ENCODE measurements at regions not wholly inside any gene's neighbourhood (a gene's known extent, or its start where the extent isn't known, plus 50 kb on each side); places are given as distances from the start of the nearest gene placed in this dataset.

DNA sequence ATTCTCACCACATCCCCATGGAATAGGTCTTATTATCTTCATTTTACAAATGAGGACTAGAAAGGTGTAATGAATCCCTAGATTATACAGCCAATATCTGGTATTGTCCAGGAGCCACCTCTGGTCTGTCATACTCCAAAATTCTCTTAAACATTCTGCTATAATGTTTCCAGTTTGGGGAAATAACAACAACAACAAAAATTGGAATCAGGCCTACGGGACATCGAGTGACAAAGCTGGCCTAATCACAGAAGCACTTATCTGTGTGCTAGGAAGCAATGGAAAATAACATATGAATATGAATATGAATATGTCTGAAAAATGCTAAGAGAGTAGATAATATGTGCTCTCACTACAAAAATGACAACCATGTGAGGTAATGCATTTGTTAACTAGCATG lies 264.1 kb downstream of the GASK1B start:
- H3K9me3 Mint-ChIP-seq (ENCODE audit: unreplicated experiment) = no peaks in the 10 kb centered on the region
- no peak overlapping the region for H3K4me3 Mint-ChIP-seq (ENCODE audit: unreplicated experiment)
- H3K27ac Mint-ChIP-seq (ENCODE audit: unreplicated experiment) = no peak overlapping the region
- no peaks in the 10 kb centered on the region for H3K27me3 Mint-ChIP-seq (ENCODE audit: unreplicated experiment)
- H3K36me3 Mint-ChIP-seq (ENCODE audit: unreplicated experiment) = no peaks in the 10 kb centered on the region
- TF ChIP-seq, protein P1, sequence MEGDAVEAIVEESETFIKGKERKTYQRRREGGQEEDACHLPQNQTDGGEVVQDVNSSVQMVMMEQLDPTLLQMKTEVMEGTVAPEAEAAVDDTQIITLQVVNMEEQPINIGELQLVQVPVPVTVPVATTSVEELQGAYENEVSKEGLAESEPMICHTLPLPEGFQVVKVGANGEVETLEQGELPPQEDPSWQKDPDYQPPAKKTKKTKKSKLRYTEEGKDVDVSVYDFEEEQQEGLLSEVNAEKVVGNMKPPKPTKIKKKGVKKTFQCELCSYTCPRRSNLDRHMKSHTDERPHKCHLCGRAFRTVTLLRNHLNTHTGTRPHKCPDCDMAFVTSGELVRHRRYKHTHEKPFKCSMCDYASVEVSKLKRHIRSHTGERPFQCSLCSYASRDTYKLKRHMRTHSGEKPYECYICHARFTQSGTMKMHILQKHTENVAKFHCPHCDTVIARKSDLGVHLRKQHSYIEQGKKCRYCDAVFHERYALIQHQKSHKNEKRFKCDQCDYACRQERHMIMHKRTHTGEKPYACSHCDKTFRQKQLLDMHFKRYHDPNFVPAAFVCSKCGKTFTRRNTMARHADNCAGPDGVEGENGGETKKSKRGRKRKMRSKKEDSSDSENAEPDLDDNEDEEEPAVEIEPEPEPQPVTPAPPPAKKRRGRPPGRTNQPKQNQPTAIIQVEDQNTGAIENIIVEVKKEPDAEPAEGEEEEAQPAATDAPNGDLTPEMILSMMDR (IDR thresholded peaks at IDR 0.05; ENCODE audit: partially characterized antibody, unreplicated experiment) = no peak
- H3K4me1 Mint-ChIP-seq (ENCODE audit: low read depth, unreplicated experiment) = no peaks in the 10 kb centered on the region
- DNase-seq = no peak

DNA sequence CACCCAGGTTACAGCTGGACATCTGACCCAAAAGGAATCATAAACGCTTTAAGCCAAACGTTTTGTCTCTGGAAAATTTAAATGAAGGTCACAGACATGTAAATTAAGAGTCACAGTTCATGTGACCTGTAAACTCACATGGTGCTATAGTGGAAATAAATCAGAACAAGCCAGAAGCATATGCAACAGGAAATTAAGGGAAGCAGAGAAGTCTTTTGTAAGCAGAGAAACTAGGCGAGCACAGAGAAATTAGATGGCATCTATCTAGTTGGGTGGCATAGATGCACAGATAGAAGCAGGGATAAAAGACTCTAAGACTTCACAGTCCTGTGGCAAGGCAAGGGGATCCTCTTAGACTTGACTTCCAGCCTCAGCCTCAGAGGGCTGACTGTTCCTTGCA lies 264.8 kb downstream of the GASK1B start:
- Mint-ChIP-seq H3K4me3 (ENCODE audit: unreplicated experiment) (no peak overlapping the region), H3K9me3 (ENCODE audit: unreplicated experiment) (no peaks in the 10 kb centered on the region), H3K27me3 (ENCODE audit: unreplicated experiment) (no peaks in the 10 kb centered on the region), H3K36me3 (ENCODE audit: unreplicated experiment) (no peaks in the 10 kb centered on the region), H3K4me1 (ENCODE audit: low read depth, unreplicated experiment) (no peaks in the 10 kb centered on the region), H3K27ac (ENCODE audit: unreplicated experiment) (no peak overlapping the region)
- DNase-seq = no peak
- TF ChIP-seq, protein P1 (IDR thresholded peaks at IDR 0.05; ENCODE audit: partially characterized antibody, unreplicated experiment) = no peak

DNA sequence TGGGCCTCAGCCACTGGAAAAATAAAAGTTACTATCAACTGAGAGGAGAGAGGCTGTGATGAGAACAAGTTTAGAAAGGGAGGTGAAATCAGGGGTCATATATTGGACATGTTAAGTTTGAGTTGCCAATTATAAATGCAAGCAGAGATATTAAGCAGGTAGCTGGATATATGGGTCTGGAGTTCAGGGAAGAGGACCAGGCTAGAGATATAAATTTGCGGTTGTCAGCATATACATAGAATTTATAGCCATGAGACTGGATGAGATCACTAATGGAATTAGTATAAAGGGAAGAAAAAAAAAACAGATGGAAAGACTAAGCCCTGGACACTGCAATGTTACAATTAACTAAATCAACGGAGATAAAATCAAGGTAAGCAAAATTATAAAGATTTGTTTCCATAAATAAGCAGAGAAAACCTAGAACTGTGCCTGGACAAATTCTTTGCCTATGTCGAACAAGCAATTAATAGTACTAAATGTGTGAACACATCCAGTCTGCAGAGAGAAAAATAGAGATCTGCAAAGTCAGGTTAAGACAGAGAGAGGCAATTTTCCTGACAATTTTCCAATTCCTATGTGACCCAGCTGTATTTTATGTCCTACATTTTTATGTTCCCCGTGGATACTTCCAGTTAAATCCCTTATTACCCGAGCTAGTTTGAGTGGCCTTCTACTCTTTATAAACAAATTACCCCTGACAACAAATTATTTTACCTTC lies 265.4 kb downstream of the GASK1B start:
- H3K36me3 Mint-ChIP-seq (ENCODE audit: unreplicated experiment) = no peaks in the 10 kb centered on the region
- DNase-seq = no peak
- H3K9me3 Mint-ChIP-seq (ENCODE audit: unreplicated experiment) = no peaks in the 10 kb centered on the region
- H3K27me3 Mint-ChIP-seq (ENCODE audit: unreplicated experiment) = no peaks in the 10 kb centered on the region
- no peak overlapping the region for H3K4me3 Mint-ChIP-seq (ENCODE audit: unreplicated experiment)
- H3K4me1 Mint-ChIP-seq (ENCODE audit: low read depth, unreplicated experiment) = no peaks in the 10 kb centered on the region
- TF ChIP-seq, protein P1 (IDR thresholded peaks at IDR 0.05; ENCODE audit: partially characterized antibody, unreplicated experiment) = no peak
- H3K27ac Mint-ChIP-seq (ENCODE audit: unreplicated experiment) = no peak overlapping the region

DNA sequence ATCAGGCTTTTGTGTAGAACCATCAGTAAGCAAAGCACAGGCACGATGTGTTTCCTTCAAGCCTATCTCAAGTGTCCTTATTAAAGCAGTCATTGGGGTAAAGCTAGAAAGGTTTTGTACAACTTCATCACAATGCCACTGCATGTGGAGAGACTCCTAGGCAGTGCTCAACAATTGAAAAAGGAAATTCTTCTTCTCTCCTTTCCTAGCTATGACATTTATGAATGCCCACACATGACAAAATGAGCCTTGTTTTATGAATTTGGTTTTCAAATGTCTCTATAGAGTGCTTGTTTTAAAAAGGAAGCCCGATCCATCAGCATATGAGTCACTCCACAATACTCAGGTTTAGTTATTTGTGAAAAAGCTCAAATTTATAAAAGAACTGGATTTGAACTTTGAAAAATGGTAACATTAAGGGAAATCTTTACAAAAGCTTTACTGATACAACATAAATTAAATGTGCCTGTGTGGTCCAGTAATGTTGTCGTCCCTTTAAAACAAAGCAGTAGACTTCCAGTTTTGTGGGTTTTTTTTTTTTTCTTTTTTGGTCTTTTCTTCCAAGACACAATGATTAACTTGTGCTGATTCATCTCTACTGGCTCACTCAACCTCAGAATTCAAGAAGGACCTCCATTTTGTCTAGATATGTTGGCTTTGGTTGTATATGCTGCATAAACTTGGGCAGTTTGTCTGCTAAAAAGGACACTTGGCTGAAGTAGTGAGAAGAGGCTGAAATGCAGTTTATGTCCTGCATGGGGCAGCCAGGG lies 273.8 kb downstream of the GASK1B start:
- H3K27ac Mint-ChIP-seq (ENCODE audit: unreplicated experiment) = no peak overlapping the region
- TF ChIP-seq, protein P1 (IDR thresholded peaks at IDR 0.05; ENCODE audit: partially characterized antibody, unreplicated experiment) = no peak
- no peak for DNase-seq
- no peaks in the 10 kb centered on the region for H3K27me3 Mint-ChIP-seq (ENCODE audit: unreplicated experiment)
- H3K36me3 Mint-ChIP-seq (ENCODE audit: unreplicated experiment) = no peaks in the 10 kb centered on the region
- no peak overlapping the region for H3K4me3 Mint-ChIP-seq (ENCODE audit: unreplicated experiment)
- peaks cover 5% of the 10 kb centered on the region for H3K4me1 Mint-ChIP-seq (ENCODE audit: low read depth, unreplicated experiment)
- no peaks in the 10 kb centered on the region for H3K9me3 Mint-ChIP-seq (ENCODE audit: unreplicated experiment)

DNA sequence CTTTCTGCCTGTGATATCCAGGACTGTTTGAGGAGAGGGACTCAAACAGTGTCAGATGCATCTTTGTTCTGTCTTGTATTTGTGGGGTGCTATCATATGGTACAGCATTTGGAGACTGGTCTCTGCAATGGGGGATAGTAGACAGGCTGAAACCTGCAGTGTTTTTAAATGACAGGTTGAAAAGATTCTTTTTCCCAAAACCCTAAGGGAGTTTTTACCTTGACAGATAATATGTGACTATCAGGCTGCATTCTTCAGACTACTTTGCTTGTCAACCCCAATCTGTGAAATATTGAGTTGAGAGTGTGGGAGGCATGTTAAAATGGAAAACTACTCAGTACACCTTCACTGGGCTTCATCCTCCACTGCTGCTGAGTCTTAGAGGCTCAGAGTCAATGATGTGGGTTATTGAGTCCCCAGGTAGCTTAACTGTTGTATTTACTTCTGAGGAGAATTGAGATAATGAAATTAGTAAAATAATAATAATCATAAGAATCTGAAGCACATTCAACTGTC lies 274.9 kb downstream of the GASK1B start:
- Mint-ChIP-seq H3K4me3 (ENCODE audit: unreplicated experiment) (no peak overlapping the region), H3K27me3 (ENCODE audit: unreplicated experiment) (no peaks in the 10 kb centered on the region), H3K9me3 (ENCODE audit: unreplicated experiment) (no peaks in the 10 kb centered on the region), H3K4me1 (ENCODE audit: low read depth, unreplicated experiment) (peaks cover 5% of the 10 kb centered on the region), H3K36me3 (ENCODE audit: unreplicated experiment) (no peaks in the 10 kb centered on the region), H3K27ac (ENCODE audit: unreplicated experiment) (no peak overlapping the region)
- TF ChIP-seq, protein P1 (IDR thresholded peaks at IDR 0.05; ENCODE audit: partially characterized antibody, unreplicated experiment) = no peak
- DNase-seq = no peak

All from glutamatergic neuron (in vitro differentiated cells).